Liver (tissue), 8 donors: ENCODE measurements at regions not wholly inside any gene's neighbourhood (a gene's known extent, or its start where the extent isn't known, plus 50 kb on each side); places are given as distances from the start of the nearest gene placed in this dataset.
"Not testable (repeated sequence)": the region's sequence is repeated elsewhere in the genome, so short reads cannot be mapped to it uniquely, and the experiment has no call there.

ENCODE experiments used
- DNase-seq: peaks from one replicate; pipeline ENCODE4 v3.0.0-alpha.2; 2017; ENCODE audit warnings: low spot score
- H3K27ac ChIP-seq, 2 donors: one replicate each; pipeline ENCODE4 v1.7.0; 2013; ENCODE audit warnings: inconsistent platforms in 2 of 2, low read length in 2 of 2, control low read depth in 1 of 2, low read depth in 1 of 2, mild to moderate bottlenecking in 1 of 2
- H3K27me3 ChIP-seq, 4 donors: one replicate each; pipeline versions ENCODE4 v1.6.1 to v1.7.0; 2013; ENCODE audit warnings: low read length in 3 of 4, inconsistent platforms in 1 of 4, mild to moderate bottlenecking in 1 of 4, moderate library complexity in 1 of 4; ENCODE audit not compliant: control insufficient read depth in 4 of 4, insufficient read depth in 4 of 4
- H3K36me3 ChIP-seq, 4 donors: one replicate each; pipeline versions ENCODE4 v1.6.1 to v1.7.0; 2013; ENCODE audit warnings: low read length in 3 of 4, mild to moderate bottlenecking in 3 of 4, low read depth in 1 of 4, moderate library complexity in 1 of 4; ENCODE audit not compliant: control insufficient read depth in 4 of 4, insufficient read depth in 3 of 4
- H3K4me1 ChIP-seq, 4 donors: one replicate each; pipeline versions ENCODE4 v1.6.1 to v1.7.0; 2013; ENCODE audit warnings: low read length in 3 of 4, mild to moderate bottlenecking in 3 of 4, moderate library complexity in 1 of 4; ENCODE audit not compliant: control insufficient read depth in 4 of 4, insufficient read depth in 4 of 4
- H3K4me3 ChIP-seq, 3 donors: one replicate each; pipeline versions ENCODE4 v1.6.1 to v1.7.0; 2013; ENCODE audit warnings: low read length in 3 of 3, control low read depth in 1 of 3, low read depth in 1 of 3, mild to moderate bottlenecking in 1 of 3
- H3K9ac ChIP-seq, 2 donors: one replicate each; pipeline ENCODE4 v1.7.0; 2013; ENCODE audit warnings: low read length in 2 of 2, mild to moderate bottlenecking in 2 of 2, moderate library complexity in 2 of 2, control low read depth in 1 of 2, low read depth in 1 of 2
- H3K9me3 ChIP-seq, 4 donors: one replicate each; pipeline versions ENCODE4 v1.6.1 to v1.7.0; 2013; ENCODE audit warnings: low read length in 3 of 4; ENCODE audit not compliant: control insufficient read depth in 4 of 4
- EGR1 ChIP-seq, 2 donors: IDR thresholded peaks; 2 replicates each; pipeline ENCODE4 v1.6.1; 2016 to 2018; ENCODE audit warnings: antibody characterized with exemption in 2 of 2, low read depth in 2 of 2
- FOXA1 ChIP-seq: IDR thresholded peaks from 2 replicates; pipeline ENCODE4 v1.6.1; 2016; ENCODE audit warnings: antibody characterized with exemption
- FOXA2 ChIP-seq: IDR thresholded peaks from 2 replicates; pipeline ENCODE4 v1.6.1; 2016; ENCODE audit warnings: antibody characterized with exemption
- GABPA ChIP-seq, 2 donors: IDR thresholded peaks in 1 of 2; conservative IDR thresholded peaks in 1 of 2; 2 replicates each; pipeline ENCODE4 v1.6.1; 2016; ENCODE audit warnings: antibody characterized with exemption in 2 of 2, mild to moderate bottlenecking in 1 of 2, moderate library complexity in 1 of 2
- HNF4A ChIP-seq, 2 donors: conservative IDR thresholded peaks; 2 replicates each; pipeline ENCODE4 v1.6.1; 2016; ENCODE audit warnings: antibody characterized with exemption in 2 of 2, mild to moderate bottlenecking in 2 of 2
- HNF4G ChIP-seq: IDR thresholded peaks from 2 replicates; pipeline ENCODE4 v1.6.1; 2016; ENCODE audit warnings: antibody characterized with exemption
- JUND ChIP-seq, 2 donors: IDR thresholded peaks; 2 replicates each; pipeline ENCODE4 v1.6.1; 2016; ENCODE audit warnings: antibody characterized with exemption in 2 of 2
- NR2F2 ChIP-seq: IDR thresholded peaks from 2 replicates; pipeline ENCODE4 v1.6.1; 2016; ENCODE audit warnings: antibody characterized with exemption
- RAD21 ChIP-seq, 2 donors: IDR thresholded peaks; 2 replicates each; pipeline ENCODE4 v1.6.1; 2016; ENCODE audit warnings: antibody characterized with exemption in 2 of 2, mild to moderate bottlenecking in 2 of 2
- RXRA ChIP-seq, 2 donors: IDR thresholded peaks; 2 replicates each; pipeline ENCODE4 v1.6.1; 2017 to 2018; ENCODE audit warnings: antibody characterized with exemption in 2 of 2, mild to moderate bottlenecking in 1 of 2
- SP1 ChIP-seq: IDR thresholded peaks from 2 replicates; pipeline ENCODE4 v1.6.1; 2018; ENCODE audit warnings: antibody characterized with exemption, mild to moderate bottlenecking
- TAF1 ChIP-seq: conservative IDR thresholded peaks from 2 replicates; pipeline ENCODE4 v1.6.1; 2016; ENCODE audit warnings: antibody characterized with exemption, mild to moderate bottlenecking
- YY1 ChIP-seq: IDR thresholded peaks from 2 replicates; pipeline ENCODE4 v1.6.1; 2016; ENCODE audit warnings: antibody characterized with exemption, mild to moderate bottlenecking
- WGBS: extraction: QIAGEN DNeasy Blood & Tissue Kit; methylation state at CpG from one replicate; pipeline ENCODE4 v1.1.7; 2013; 5-methylcytosine and 5-hydroxymethylcytosine counted together
- TF ChIP-seq, protein P1 (sequence below): IDR thresholded peaks from 2 replicates; pipeline ENCODE4 v1.6.1; 2016; ENCODE audit warnings: antibody characterized with exemption
- TF ChIP-seq, protein P2 (sequence below): IDR thresholded peaks from 2 replicates; pipeline ENCODE4 v1.6.1; 2016; ENCODE audit warnings: antibody characterized with exemption
- TF ChIP-seq, protein P3 (sequence below): IDR thresholded peaks from 2 replicates; pipeline ENCODE4 v1.6.1; 2016; ENCODE audit warnings: antibody characterized with exemption, mild to moderate bottlenecking
- TF ChIP-seq, protein P4 (sequence below): fragments of 150-350 bp; IDR thresholded peaks from 2 replicates; pipeline ENCODE4 v1.5.1; 2017; ENCODE audit warnings: improper control_type of control experiment, low read depth, low read length; ENCODE audit not compliant: missing input control
- TF ChIP-seq, protein P5 (sequence below): IDR thresholded peaks from 2 replicates; pipeline ENCODE4 v1.6.1; 2016; ENCODE audit warnings: antibody characterized with exemption
- donor health status: healthy.
- donor health status: healthy.
- donor health status: healthy.
- donor health status: healthy.
- donor health status: healthy.

DNA sequence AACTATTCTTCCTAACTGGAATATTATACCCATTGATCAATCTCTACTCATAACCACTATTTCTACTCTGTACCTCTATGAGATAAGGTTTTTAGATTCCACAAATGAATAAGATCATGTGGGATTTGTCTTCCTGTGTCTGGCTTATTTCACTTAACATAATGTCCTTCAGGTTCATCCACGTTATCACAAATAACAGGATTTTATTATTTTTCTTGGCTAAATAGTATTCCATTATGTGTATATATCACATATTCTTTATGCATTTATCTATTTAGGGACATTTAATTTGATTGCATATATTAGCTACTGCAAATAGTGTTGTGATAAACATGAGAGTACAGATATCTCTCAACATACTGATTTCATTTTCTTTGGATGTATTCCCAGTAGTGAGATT, 823.0 kb upstream of the ADGRB3 start:
- TF ChIP-seq RXRA (IDR thresholded peaks at IDR 0.05) = no peak
- Histone ChIP-seq H3K4me3 (no peak overlapping the region), H3K27me3 (no peaks in the 10 kb centered on the region), H3K36me3 (no peaks in the 10 kb centered on the region), H3K9me3 (peaks cover 2 to 15% (median 5%) of the 10 kb centered on the region in 4 donors), H3K27ac (no peak overlapping the region), H3K4me1 (no peaks in the 10 kb centered on the region), H3K9ac (no peak overlapping the region)
- 75% methylated on average over 1 of the region's 1 CpG for WGBS
- no peak for DNase-seq

DNA sequence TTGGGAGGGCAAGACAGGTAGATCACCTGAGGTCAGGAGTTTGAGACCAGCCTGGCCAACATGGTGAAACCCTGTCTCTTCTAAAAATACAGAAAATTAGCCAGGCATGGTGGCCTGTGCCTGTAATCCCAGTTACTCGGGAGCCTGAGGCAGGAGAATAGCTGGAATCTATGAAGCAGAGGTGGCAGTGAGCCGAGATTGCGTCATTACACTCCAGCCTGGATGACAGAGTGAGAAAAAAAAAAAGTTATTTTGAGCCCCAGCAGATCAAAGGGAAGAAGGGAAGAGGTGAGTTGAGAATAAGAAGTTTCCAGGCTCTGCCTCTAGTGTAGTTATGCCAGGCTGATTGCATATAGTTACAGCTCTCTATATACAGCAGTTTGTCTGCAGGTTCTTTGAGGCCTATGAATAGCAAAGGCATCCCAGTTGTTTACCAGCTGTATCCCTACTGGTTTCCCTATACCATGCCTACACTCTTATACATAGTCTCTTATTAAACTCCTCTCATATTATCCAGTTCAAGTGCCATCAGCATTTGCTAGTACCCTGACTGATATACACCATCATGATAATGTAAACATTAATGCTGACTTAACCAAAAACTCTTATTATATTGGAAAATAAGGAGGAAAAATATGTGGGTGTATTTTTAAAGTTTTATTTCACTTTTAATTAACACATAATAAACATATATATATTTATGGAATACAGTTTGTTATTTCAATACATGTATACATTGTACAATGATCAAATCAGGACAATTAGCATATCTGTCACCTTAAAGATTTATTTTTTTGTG, 823.6 kb upstream of the ADGRB3 start:
- no peak for TF ChIP-seq SP1
- TF ChIP-seq TAF1 = no peak
- TF ChIP-seq, protein P1, sequence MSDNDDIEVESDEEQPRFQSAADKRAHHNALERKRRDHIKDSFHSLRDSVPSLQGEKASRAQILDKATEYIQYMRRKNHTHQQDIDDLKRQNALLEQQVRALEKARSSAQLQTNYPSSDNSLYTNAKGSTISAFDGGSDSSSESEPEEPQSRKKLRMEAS = no peak
- no peak for TF ChIP-seq EGR1 (IDR thresholded peaks at IDR 0.05; ENCODE audit: low read depth in 2 of 2)
- no peak for TF ChIP-seq GABPA (IDR thresholded peaks at IDR 0.05 in 1 of 2, conservative IDR thresholded peaks at IDR 0.05 in 1 of 2)
- TF ChIP-seq YY1 = no peak
- TF ChIP-seq, protein P2, sequence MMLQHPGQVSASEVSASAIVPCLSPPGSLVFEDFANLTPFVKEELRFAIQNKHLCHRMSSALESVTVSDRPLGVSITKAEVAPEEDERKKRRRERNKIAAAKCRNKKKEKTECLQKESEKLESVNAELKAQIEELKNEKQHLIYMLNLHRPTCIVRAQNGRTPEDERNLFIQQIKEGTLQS = no peak
- TF ChIP-seq, protein P3, sequence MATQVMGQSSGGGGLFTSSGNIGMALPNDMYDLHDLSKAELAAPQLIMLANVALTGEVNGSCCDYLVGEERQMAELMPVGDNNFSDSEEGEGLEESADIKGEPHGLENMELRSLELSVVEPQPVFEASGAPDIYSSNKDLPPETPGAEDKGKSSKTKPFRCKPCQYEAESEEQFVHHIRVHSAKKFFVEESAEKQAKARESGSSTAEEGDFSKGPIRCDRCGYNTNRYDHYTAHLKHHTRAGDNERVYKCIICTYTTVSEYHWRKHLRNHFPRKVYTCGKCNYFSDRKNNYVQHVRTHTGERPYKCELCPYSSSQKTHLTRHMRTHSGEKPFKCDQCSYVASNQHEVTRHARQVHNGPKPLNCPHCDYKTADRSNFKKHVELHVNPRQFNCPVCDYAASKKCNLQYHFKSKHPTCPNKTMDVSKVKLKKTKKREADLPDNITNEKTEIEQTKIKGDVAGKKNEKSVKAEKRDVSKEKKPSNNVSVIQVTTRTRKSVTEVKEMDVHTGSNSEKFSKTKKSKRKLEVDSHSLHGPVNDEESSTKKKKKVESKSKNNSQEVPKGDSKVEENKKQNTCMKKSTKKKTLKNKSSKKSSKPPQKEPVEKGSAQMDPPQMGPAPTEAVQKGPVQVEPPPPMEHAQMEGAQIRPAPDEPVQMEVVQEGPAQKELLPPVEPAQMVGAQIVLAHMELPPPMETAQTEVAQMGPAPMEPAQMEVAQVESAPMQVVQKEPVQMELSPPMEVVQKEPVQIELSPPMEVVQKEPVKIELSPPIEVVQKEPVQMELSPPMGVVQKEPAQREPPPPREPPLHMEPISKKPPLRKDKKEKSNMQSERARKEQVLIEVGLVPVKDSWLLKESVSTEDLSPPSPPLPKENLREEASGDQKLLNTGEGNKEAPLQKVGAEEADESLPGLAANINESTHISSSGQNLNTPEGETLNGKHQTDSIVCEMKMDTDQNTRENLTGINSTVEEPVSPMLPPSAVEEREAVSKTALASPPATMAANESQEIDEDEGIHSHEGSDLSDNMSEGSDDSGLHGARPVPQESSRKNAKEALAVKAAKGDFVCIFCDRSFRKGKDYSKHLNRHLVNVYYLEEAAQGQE = no peak
- no peak for TF ChIP-seq HNF4G
- TF ChIP-seq FOXA1 = no peak
- no peak for TF ChIP-seq JUND (IDR thresholded peaks at IDR 0.05)
- TF ChIP-seq RAD21 (IDR thresholded peaks at IDR 0.05) = no peak
- no peak for TF ChIP-seq HNF4A (conservative IDR thresholded peaks at IDR 0.05)
- TF ChIP-seq, protein P4, sequence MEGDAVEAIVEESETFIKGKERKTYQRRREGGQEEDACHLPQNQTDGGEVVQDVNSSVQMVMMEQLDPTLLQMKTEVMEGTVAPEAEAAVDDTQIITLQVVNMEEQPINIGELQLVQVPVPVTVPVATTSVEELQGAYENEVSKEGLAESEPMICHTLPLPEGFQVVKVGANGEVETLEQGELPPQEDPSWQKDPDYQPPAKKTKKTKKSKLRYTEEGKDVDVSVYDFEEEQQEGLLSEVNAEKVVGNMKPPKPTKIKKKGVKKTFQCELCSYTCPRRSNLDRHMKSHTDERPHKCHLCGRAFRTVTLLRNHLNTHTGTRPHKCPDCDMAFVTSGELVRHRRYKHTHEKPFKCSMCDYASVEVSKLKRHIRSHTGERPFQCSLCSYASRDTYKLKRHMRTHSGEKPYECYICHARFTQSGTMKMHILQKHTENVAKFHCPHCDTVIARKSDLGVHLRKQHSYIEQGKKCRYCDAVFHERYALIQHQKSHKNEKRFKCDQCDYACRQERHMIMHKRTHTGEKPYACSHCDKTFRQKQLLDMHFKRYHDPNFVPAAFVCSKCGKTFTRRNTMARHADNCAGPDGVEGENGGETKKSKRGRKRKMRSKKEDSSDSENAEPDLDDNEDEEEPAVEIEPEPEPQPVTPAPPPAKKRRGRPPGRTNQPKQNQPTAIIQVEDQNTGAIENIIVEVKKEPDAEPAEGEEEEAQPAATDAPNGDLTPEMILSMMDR = no peak
- TF ChIP-seq, protein P5, sequence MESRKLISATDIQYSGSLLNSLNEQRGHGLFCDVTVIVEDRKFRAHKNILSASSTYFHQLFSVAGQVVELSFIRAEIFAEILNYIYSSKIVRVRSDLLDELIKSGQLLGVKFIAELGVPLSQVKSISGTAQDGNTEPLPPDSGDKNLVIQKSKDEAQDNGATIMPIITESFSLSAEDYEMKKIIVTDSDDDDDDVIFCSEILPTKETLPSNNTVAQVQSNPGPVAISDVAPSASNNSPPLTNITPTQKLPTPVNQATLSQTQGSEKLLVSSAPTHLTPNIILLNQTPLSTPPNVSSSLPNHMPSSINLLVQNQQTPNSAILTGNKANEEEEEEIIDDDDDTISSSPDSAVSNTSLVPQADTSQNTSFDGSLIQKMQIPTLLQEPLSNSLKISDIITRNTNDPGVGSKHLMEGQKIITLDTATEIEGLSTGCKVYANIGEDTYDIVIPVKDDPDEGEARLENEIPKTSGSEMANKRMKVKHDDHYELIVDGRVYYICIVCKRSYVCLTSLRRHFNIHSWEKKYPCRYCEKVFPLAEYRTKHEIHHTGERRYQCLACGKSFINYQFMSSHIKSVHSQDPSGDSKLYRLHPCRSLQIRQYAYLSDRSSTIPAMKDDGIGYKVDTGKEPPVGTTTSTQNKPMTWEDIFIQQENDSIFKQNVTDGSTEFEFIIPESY = no peak
- no peak for TF ChIP-seq FOXA2
- no peak for TF ChIP-seq RXRA (IDR thresholded peaks at IDR 0.05)
- no peak for TF ChIP-seq NR2F2
- Histone ChIP-seq H3K9ac (no peak overlapping the region), H3K36me3 (no peaks in the 10 kb centered on the region), H3K27me3 (no peaks in the 10 kb centered on the region), H3K27ac (no peak overlapping the region), H3K4me3 (no peak overlapping the region), H3K4me1 (no peaks in the 10 kb centered on the region), H3K9me3 (peaks cover 2 to 15% (median 5%) of the 10 kb centered on the region in 4 donors)
- no peak for DNase-seq
- 65% methylated on average over 3 of the region's 3 CpGs for WGBS

DNA sequence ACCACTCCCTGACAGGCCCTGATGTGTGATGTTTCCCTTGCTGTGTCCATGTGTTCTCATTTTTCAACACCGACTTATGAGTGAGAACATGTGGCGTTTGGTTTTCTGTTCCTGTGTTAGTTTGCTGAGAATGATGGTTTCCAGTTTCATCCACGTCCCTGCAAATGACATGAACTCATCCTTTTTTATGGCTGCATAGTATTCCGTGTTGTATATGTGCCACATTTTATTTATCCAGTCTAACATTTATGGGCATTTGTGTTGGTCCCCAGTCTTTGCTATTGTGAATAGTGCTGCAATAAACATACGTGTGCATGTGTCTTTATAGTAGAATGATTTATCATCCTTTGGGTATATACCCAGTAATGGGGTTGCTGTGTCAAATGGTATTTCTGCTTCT, 830.3 kb upstream of the ADGRB3 start:
- not testable (repeated sequence) for DNase-seq, H3K4me1 ChIP-seq, H3K27me3 ChIP-seq, H3K36me3 ChIP-seq, H3K9ac ChIP-seq, H3K27ac ChIP-seq, H3K9me3 ChIP-seq, H3K4me3 ChIP-seq
- 75% methylated on average over 5 of the region's 5 CpGs for WGBS
